Dendritic cell treated with granulocyte-macrophage colony-stimulating factor and Interleukin-4, amounts not matched to agents 40 ng/mL and 50 ng/mL, for 4 days (primary cell): ENCODE measurements at regions not wholly inside any gene's neighbourhood (a gene's known extent, or its start where the extent isn't known, plus 50 kb on each side); places are given as distances from the start of the nearest gene placed in this dataset.

ENCODE experiments used
- H3K27ac Mint-ChIP-seq: one replicate; pipeline ENCODE4 v1.8.0; 2022; ENCODE audit warnings: mild to moderate bottlenecking, mixed read lengths
- H3K27me3 Mint-ChIP-seq: one replicate; pipeline ENCODE4 v1.8.0; 2022; ENCODE audit warnings: mild to moderate bottlenecking, mixed read lengths
- H3K36me3 Mint-ChIP-seq: one replicate; pipeline ENCODE4 v1.8.0; 2022; ENCODE audit warnings: low read depth, mixed read lengths
- H3K4me1 Mint-ChIP-seq: one replicate; pipeline ENCODE4 v1.8.0; 2022; ENCODE audit warnings: low read depth, mixed read lengths
- H3K4me3 Mint-ChIP-seq: one replicate; pipeline ENCODE4 v1.8.0; 2022; ENCODE audit warnings: mild to moderate bottlenecking, moderate library complexity, mixed read lengths
- H3K9me3 Mint-ChIP-seq: one replicate; pipeline ENCODE4 v1.8.0; 2022; ENCODE audit warnings: mixed read lengths
- intact Hi-C: fragments of 100-400 bp; cut with micrococcal nuclease; formaldehyde crosslinking; loops from one replicate; pipeline ENCODE4 v1.15.0; 2022

- Mint-ChIP-seq H3K27ac (no peak overlapping the region), H3K36me3 (no peaks in the 10 kb centered on the region), H3K4me1 (no peaks in the 10 kb centered on the region), H3K27me3 (no peaks in the 10 kb centered on the region), H3K4me3 (no peak overlapping the region), H3K9me3 (no peaks in the 10 kb centered on the region)
- intact Hi-C loops = no loop called here
Measured at GRCh38 chr5:92908952-92909601, 671.9 kb downstream of the NR2F1-AS1 start.

- no peaks in the 10 kb centered on the region for H3K36me3 Mint-ChIP-seq
- intact Hi-C loops = no loop called here
- no peak overlapping the region for H3K4me3 Mint-ChIP-seq
- H3K9me3 Mint-ChIP-seq = no peaks in the 10 kb centered on the region
- H3K27ac Mint-ChIP-seq = no peak overlapping the region
- no peaks in the 10 kb centered on the region for H3K4me1 Mint-ChIP-seq
- H3K27me3 Mint-ChIP-seq = no peaks in the 10 kb centered on the region
Measured at GRCh38 chr5:92907938-92908606, 672.9 kb downstream of the NR2F1-AS1 start.

GRCh38 chr5:92906798-92907376, 674.1 kb downstream of the NR2F1-AS1 start:
- Mint-ChIP-seq H3K27me3 (no peaks in the 10 kb centered on the region), H3K27ac (no peak overlapping the region), H3K9me3 (no peaks in the 10 kb centered on the region), H3K4me1 (no peaks in the 10 kb centered on the region), H3K4me3 (no peak overlapping the region), H3K36me3 (no peaks in the 10 kb centered on the region)
- intact Hi-C loops = no loop called here

GRCh38 chr5:92904021-92904420, 677.0 kb downstream of the NR2F1-AS1 start:
- no peaks in the 10 kb centered on the region for H3K4me1 Mint-ChIP-seq
- no peaks in the 10 kb centered on the region for H3K9me3 Mint-ChIP-seq
- H3K27ac Mint-ChIP-seq = no peak overlapping the region
- no peaks in the 10 kb centered on the region for H3K27me3 Mint-ChIP-seq
- H3K36me3 Mint-ChIP-seq = no peaks in the 10 kb centered on the region
- no peak overlapping the region for H3K4me3 Mint-ChIP-seq
- intact Hi-C loops = no loop called here

GRCh38 chr5:92899611-92900010, 681.4 kb downstream of the NR2F1-AS1 start:
- H3K4me3 Mint-ChIP-seq = no peak overlapping the region
- H3K27me3 Mint-ChIP-seq = no peaks in the 10 kb centered on the region
- intact Hi-C loops = no loop called here
- no peak overlapping the region for H3K27ac Mint-ChIP-seq
- no peaks in the 10 kb centered on the region for H3K9me3 Mint-ChIP-seq
- H3K36me3 Mint-ChIP-seq = no peaks in the 10 kb centered on the region
- no peaks in the 10 kb centered on the region for H3K4me1 Mint-ChIP-seq

GRCh38 chr5:92896722-92897121, 684.3 kb downstream of the NR2F1-AS1 start:
- Mint-ChIP-seq H3K4me1 (no peaks in the 10 kb centered on the region), H3K36me3 (no peaks in the 10 kb centered on the region), H3K4me3 (no peak overlapping the region), H3K27ac (no peak overlapping the region), H3K9me3 (no peaks in the 10 kb centered on the region), H3K27me3 (no peaks in the 10 kb centered on the region)
- intact Hi-C loops = no loop called here

DNA sequence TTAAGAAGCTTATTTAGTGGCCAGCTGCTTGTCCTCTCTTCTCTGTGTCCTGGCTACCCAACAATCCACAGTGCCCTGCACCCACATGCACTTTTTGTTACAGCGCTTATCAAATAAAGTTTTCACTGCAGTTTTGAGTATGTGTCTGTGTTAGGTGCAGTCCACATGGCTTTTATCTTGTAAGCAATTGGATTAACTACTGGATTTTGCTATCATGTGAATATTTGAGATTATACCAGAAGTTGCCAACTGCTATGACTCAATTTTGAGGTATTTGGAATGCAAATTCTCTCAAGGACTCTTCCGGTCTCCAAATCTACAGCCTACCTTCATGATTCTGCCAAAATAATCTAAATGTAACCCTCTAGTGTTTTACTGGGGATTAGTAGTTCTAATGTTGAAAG, 690.2 kb downstream of the NR2F1-AS1 start:
- Mint-ChIP-seq H3K36me3 (no peaks in the 10 kb centered on the region), H3K4me1 (no peaks in the 10 kb centered on the region), H3K27ac (no peak overlapping the region)

DNA sequence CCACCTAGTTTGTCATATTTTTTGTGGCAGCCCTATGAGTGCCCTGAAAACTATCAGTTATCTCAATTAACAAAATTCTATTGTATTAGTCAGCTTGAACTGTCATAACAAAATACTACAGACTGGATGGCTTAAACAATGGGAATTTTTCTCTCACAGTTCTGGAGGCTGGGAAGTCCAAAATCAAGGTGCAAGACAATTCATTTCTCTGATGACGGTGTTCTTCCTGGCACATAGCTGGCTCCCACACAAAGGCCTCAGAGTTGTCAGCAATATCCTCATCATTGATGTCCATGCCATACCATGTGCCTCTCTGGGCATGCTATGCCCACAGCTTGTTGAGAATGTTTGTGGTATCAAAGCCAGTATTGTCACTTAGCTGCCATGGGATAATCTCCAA, 691.9 kb downstream of the NR2F1-AS1 start:
- Mint-ChIP-seq H3K4me3 (no peak overlapping the region), H3K36me3 (no peaks in the 10 kb centered on the region), H3K9me3 (no peaks in the 10 kb centered on the region), H3K27me3 (no peaks in the 10 kb centered on the region), H3K4me1 (no peaks in the 10 kb centered on the region), H3K27ac (no peak overlapping the region)
- intact Hi-C loops = no loop called here

More for the DNA sequence above, 690.2 kb downstream of the NR2F1-AS1 start:
- Mint-ChIP-seq H3K27me3 (no peaks in the 10 kb centered on the region), H3K4me3 (no peak overlapping the region), H3K9me3 (no peaks in the 10 kb centered on the region)
- intact Hi-C loops = no loop called here

DNA sequence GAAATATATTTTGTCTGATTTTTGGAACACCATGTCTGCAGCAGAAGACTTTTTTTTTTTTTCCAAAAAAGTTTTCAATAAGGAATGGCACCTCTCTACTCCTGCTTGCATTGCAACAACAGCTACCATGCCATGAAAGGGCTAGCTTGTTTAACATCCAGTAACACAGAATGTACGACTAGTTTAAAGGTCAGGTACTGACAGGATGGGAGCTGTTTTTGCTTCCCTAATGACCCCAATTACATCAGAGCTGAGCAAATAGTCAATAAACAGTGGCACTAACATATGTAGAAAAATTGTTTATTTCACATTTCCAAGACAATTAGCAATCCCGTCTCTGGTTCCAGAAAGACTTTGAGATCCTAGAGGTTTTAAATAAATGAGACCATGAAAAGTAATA, 693.8 kb downstream of the NR2F1-AS1 start:
- Mint-ChIP-seq H3K27me3 (no peaks in the 10 kb centered on the region), H3K36me3 (no peaks in the 10 kb centered on the region), H3K4me3 (no peak overlapping the region), H3K4me1 (no peaks in the 10 kb centered on the region), H3K9me3 (no peaks in the 10 kb centered on the region), H3K27ac (no peak overlapping the region)
- intact Hi-C loops = no loop called here

- Mint-ChIP-seq H3K9me3 (no peaks in the 10 kb centered on the region), H3K36me3 (no peaks in the 10 kb centered on the region), H3K27ac (no peak overlapping the region), H3K27me3 (no peaks in the 10 kb centered on the region), H3K4me3 (no peak overlapping the region), H3K4me1 (no peaks in the 10 kb centered on the region)
- intact Hi-C loops = no loop called here
Measured at GRCh38 chr5:92886751-92887150, 694.3 kb downstream of the NR2F1-AS1 start.

GRCh38 chr5:92885950-92886349, 695.1 kb downstream of the NR2F1-AS1 start:
- H3K4me1 Mint-ChIP-seq = no peaks in the 10 kb centered on the region
- H3K9me3 Mint-ChIP-seq = no peaks in the 10 kb centered on the region
- H3K36me3 Mint-ChIP-seq = no peaks in the 10 kb centered on the region
- H3K27ac Mint-ChIP-seq = no peak overlapping the region
- H3K4me3 Mint-ChIP-seq = no peak overlapping the region
- intact Hi-C loops = no loop called here
- H3K27me3 Mint-ChIP-seq = no peaks in the 10 kb centered on the region

- intact Hi-C loops = no loop called here
- H3K36me3 Mint-ChIP-seq = no peaks in the 10 kb centered on the region
- no peaks in the 10 kb centered on the region for H3K27me3 Mint-ChIP-seq
- no peaks in the 10 kb centered on the region for H3K4me1 Mint-ChIP-seq
- no peak overlapping the region for H3K27ac Mint-ChIP-seq
- no peak overlapping the region for H3K4me3 Mint-ChIP-seq
- no peaks in the 10 kb centered on the region for H3K9me3 Mint-ChIP-seq
Measured at GRCh38 chr5:92884469-92884868, 696.5 kb downstream of the NR2F1-AS1 start.

- Mint-ChIP-seq H3K36me3 (no peaks in the 10 kb centered on the region), H3K9me3 (peaks cover 23% of the 10 kb centered on the region), H3K4me3 (no peak overlapping the region), H3K27ac (no peak overlapping the region), H3K27me3 (no peaks in the 10 kb centered on the region), H3K4me1 (no peaks in the 10 kb centered on the region)
- intact Hi-C loops = no loop called here
Measured at GRCh38 chr5:92879806-92880543, 701.0 kb downstream of the NR2F1-AS1 start.

DNA sequence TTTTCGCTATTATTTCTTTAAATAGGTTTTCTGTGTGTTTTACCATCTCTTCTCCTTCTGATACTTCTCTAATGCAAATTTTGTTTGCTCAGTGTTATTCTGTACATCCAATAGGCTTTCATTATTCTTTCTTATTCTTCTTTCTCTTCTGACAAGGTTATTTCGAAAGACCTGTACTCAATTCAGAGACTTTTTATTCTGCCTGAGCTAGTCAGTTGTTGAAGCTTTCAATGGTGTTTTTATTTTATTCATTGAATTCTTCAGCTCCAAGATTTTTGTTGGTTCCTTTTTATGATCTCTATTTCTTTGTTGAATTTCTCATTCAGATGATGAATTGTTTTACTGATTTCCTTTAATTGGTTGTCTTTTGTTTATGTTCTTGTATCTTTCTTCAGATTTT, 706.2 kb downstream of the NR2F1-AS1 start:
- intact Hi-C loops = no loop called here
- H3K9me3 Mint-ChIP-seq = peaks cover 43% of the 10 kb centered on the region
- H3K4me3 Mint-ChIP-seq = no peak overlapping the region

More for the DNA sequence above, 706.2 kb downstream of the NR2F1-AS1 start:
- no peaks in the 10 kb centered on the region for H3K27me3 Mint-ChIP-seq
- no peaks in the 10 kb centered on the region for H3K36me3 Mint-ChIP-seq
- H3K27ac Mint-ChIP-seq = no peak overlapping the region
- H3K4me1 Mint-ChIP-seq = no peaks in the 10 kb centered on the region
